Pancreas (tissue), 10 donors: ENCODE measurements at regions not wholly inside any gene's neighbourhood (a gene's known extent, or its start where the extent isn't known, plus 50 kb on each side); places are given as distances from the start of the nearest gene placed in this dataset.

Experiments used
- ATAC-seq, 4 donors: fragments of 200-7000 bp; cut with Tn5 transposase; one replicate each; pipeline versions ENCODE4 v1.8.0 to v1.9.1; 2020; ENCODE audit warnings: mild to moderate bottlenecking in 4 of 4, moderate library complexity in 4 of 4
- DNase-seq, 6 donors: peaks; one replicate each; pipeline ENCODE4 v3.0.0-alpha.2; 2020
- FAIRE-seq: peaks from 2 replicates; lab custom pipeline; 2012; peaks lifted over from hg19 to GRCh38; lab: Jason Lieb, UNC
- H3K27ac ChIP-seq, 4 donors: fragments of 200-600 bp; sonication (generic); 1 replicate in 3 of 4; 2 replicates in 1 of 4; pipeline versions ENCODE4 v1.5.0 to v1.8.0; 2020
- H3K27me3 ChIP-seq, 4 donors: fragments of 200-600 bp; one replicate each; pipeline ENCODE4 v1.8.0; 2021
- H3K36me3 ChIP-seq, 3 donors: fragments of 200-600 bp; sonication (generic) in 1 of 3; one replicate each; pipeline versions ENCODE4 v1.5.0 to v1.8.0; 2020 to 2021
- H3K4me1 ChIP-seq, 3 donors: fragments of 200-600 bp; one replicate each; pipeline ENCODE4 v1.8.0; 2021
- H3K4me3 ChIP-seq, 4 donors: fragments of 200-600 bp; sonication (generic) in 2 of 4; one replicate each; pipeline versions ENCODE4 v1.5.0 to v1.8.0; 2020 to 2021
- H3K9me3 ChIP-seq, 4 donors: fragments of 200-600 bp; one replicate each; pipeline ENCODE4 v1.8.0; 2021
- CTCF ChIP-seq, 4 donors: fragments of 200-600 bp; sonication (generic) in 3 of 4; IDR thresholded peaks; one replicate each; pipeline versions ENCODE4 v1.5.0 to v1.8.0; 2021; ENCODE audit warnings: antibody characterized with exemption in 4 of 4
- WGBS, 2 donors: extraction: QIAGEN DNeasy Blood & Tissue Kit; methylation state at CpG; one replicate each; pipeline ENCODE4 v1.1.7; 2013; 5-methylcytosine and 5-hydroxymethylcytosine counted together
- intact Hi-C, 3 donors: fragments of 100-400 bp; cut with DNase I; formaldehyde crosslinking; loops; one replicate each; pipeline versions ENCODE4 v1.11.1 to v1.14.2; 2022
- donor health status: healthy with polysubstance abuse.
- donor health status: DM: no; HTN: no; CAD: no; lungs with moderate emphysema.
- donor health status: DM: no; HTN: no; CAD: no.
- donor health status: control.
- donor health status: control.
- donor health status: Bipolar disorder and iron deficiency.
- donor health status: DM: yes; HTN: yes; CAD: no.
- donor health status: DM: no; HTN: no; CAD: no.
- donor health status: DM: no; HTN: no; CAD: no.
- donor health status: DM: yes; HTN: yes; CAD: no.

GRCh38 chr1:235059221-235059620, 69.4 kb downstream of the TOMM20 start:
- 77 to 78% methylated on average over 6 of the region's 6 CpGs for WGBS, 2 donors
- TF ChIP-seq CTCF (IDR thresholded peaks at IDR 0.05): no peak
- no peaks in the 10 kb centered on the region for H3K36me3 ChIP-seq
- FAIRE-seq: no peak
- no peak for DNase-seq
- H3K27ac ChIP-seq: peak overlapping the region in 3 of 4 donors; percentile 60 to 81 (median 66)
- H3K9me3 ChIP-seq: no peaks in the 10 kb centered on the region
- H3K4me3 ChIP-seq: no peak overlapping the region
- H3K4me1 ChIP-seq: peaks cover 14 to 30% (median 21%) of the 10 kb centered on the region in 3 donors
- intact Hi-C loops: loop anchor here in 1 of 3 donors (10.0 kb wide), 1 partner anchor 54 kb away; no protein-coding TSS in a partner anchor
- no peak for ATAC-seq
- H3K27me3 ChIP-seq: no peaks in the 10 kb centered on the region

GRCh38 chr1:235058695-235059094, 69.9 kb downstream of the TOMM20 start:
- DNase-seq (no peak), FAIRE-seq (no peak), ATAC-seq (no peak)
- Histone ChIP-seq H3K4me3 (no peak overlapping the region), H3K9me3 (no peaks in the 10 kb centered on the region), H3K27ac (no peak overlapping the region), H3K27me3 (no peaks in the 10 kb centered on the region), H3K36me3 (no peaks in the 10 kb centered on the region), H3K4me1 (peaks cover 14 to 30% (median 21%) of the 10 kb centered on the region in 3 donors)
- intact Hi-C loops: loop anchor here in 1 of 3 donors (10.0 kb wide), 1 partner anchor 54 kb away; no protein-coding TSS in a partner anchor
- 45 to 47% methylated on average over 1 of the region's 1 CpG for WGBS, 2 donors
- no peak for TF ChIP-seq CTCF (IDR thresholded peaks at IDR 0.05)

GRCh38 chr1:235057385-235058306, 71.0 kb downstream of the TOMM20 start:
- DNase-seq: no peak
- intact Hi-C loops: loop anchor here in 1 of 3 donors (10.0 kb wide), 1 partner anchor 53 kb away; no protein-coding TSS in a partner anchor
- TF ChIP-seq CTCF (IDR thresholded peaks at IDR 0.05): no peak
- no peak overlapping the region for H3K4me3 ChIP-seq
- no peaks in the 10 kb centered on the region for H3K36me3 ChIP-seq
- no peak for ATAC-seq
- H3K4me1 ChIP-seq: peaks cover 13 to 24% (median 17%) of the 10 kb centered on the region in 3 donors
- no peak for FAIRE-seq
- no peaks in the 10 kb centered on the region for H3K27me3 ChIP-seq
- no peak overlapping the region for H3K27ac ChIP-seq
- H3K9me3 ChIP-seq: no peaks in the 10 kb centered on the region
- WGBS, 2 donors: 77 to 82% methylated on average over 12 of the region's 12 CpGs

GRCh38 chr1:235056937-235057336, 71.7 kb downstream of the TOMM20 start:
- no peak overlapping the region for H3K27ac ChIP-seq
- DNase-seq: no peak
- FAIRE-seq: no peak
- TF ChIP-seq CTCF (IDR thresholded peaks at IDR 0.05): no peak
- H3K4me1 ChIP-seq: peaks cover 7 to 17% (median 10%) of the 10 kb centered on the region in 3 donors
- no peaks in the 10 kb centered on the region for H3K36me3 ChIP-seq
- H3K27me3 ChIP-seq: no peaks in the 10 kb centered on the region
- ATAC-seq: no peak
- 88 to 97% methylated on average over 7 of the region's 7 CpGs for WGBS, 2 donors
- H3K9me3 ChIP-seq: no peaks in the 10 kb centered on the region
- intact Hi-C loops: loop anchor here in 1 of 3 donors (10.0 kb wide), 1 partner anchor 52 kb away; no protein-coding TSS in a partner anchor
- no peak overlapping the region for H3K4me3 ChIP-seq
